ENCODE measurements at regions not wholly inside any gene's neighbourhood (a gene's known extent, or its start where the extent isn't known, plus 50 kb on each side); places are given as distances from the start of the nearest gene placed in this dataset.

- DNase-seq, result no peak
These were observed 258.3 kb upstream of the NAV3 start for GRCh38 chr12:77572371-77572770.

- DNase-seq, result no peak
These were observed 258.9 kb upstream of the NAV3 start for GRCh38 chr12:77571768-77572167.

- no peak for DNase-seq
These were observed 259.6 kb upstream of the NAV3 start for GRCh38 chr12:77571127-77571526.

GRCh38 chr12:77569876-77570275 is 260.8 kb upstream of the NAV3 start:
- DNase-seq, result no peak

- no peak for DNase-seq
These were observed 270.0 kb upstream of the NAV3 start for GRCh38 chr12:77560714-77561113.

GRCh38 chr12:77559400-77560074 is 271.2 kb upstream of the NAV3 start:
- peak in 1 of 58 donors; percentile 2 for DNase-seq

- no peak for DNase-seq
These were observed 275.6 kb upstream of the NAV3 start for GRCh38 chr12:77555074-77555473.

- no peak for DNase-seq
These were observed 276.6 kb upstream of the NAV3 start for GRCh38 chr12:77553976-77554619.

GRCh38 chr12:77549383-77550128 is 281.1 kb upstream of the NAV3 start:
- DNase-seq, result no peak

GRCh38 chr12:77548797-77549196 is 281.9 kb upstream of the NAV3 start:
- no peak for DNase-seq

- DNase-seq, result no peak
These were observed 290.6 kb upstream of the NAV3 start for GRCh38 chr12:77540097-77540496.

GRCh38 chr12:77537663-77538062 is 293.0 kb upstream of the NAV3 start:
- DNase-seq, result no peak

GRCh38 chr12:77535734-77536133 is 295.0 kb upstream of the NAV3 start:
- no peak for DNase-seq

- no peak for DNase-seq
These were observed 298.8 kb upstream of the NAV3 start for GRCh38 chr12:77531912-77532311.

GRCh38 chr12:77522247-77522646 is 308.4 kb upstream of the NAV3 start:
- DNase-seq, result no peak

- no peak for DNase-seq
These were observed 309.1 kb upstream of the NAV3 start for GRCh38 chr12:77521508-77522115.

GRCh38 chr12:77514511-77514910 is 316.2 kb upstream of the NAV3 start:
- DNase-seq, result no peak

GRCh38 chr12:77510985-77511384 is 319.7 kb upstream of the NAV3 start:
- DNase-seq, result no peak

- no peak for DNase-seq
These were observed 326.2 kb upstream of the NAV3 start for GRCh38 chr12:77504466-77504865.

GRCh38 chr12:77500089-77500488 is 330.6 kb upstream of the NAV3 start:
- peak in 1 of 58 donors; percentile 4 for DNase-seq

- no peak for DNase-seq
These were observed 333.0 kb upstream of the NAV3 start for GRCh38 chr12:77497647-77498046.

- no peak for DNase-seq
These were observed 334.0 kb upstream of the NAV3 start for GRCh38 chr12:77496714-77497113.
